H9 (cell line): ENCODE measurements at regions not wholly inside any gene's neighbourhood (a gene's known extent, or its start where the extent isn't known, plus 50 kb on each side); places are given as distances from the start of the nearest gene placed in this dataset.
A peak's percentile ranks its signal among the peaks of the same experiment; 100 is the strongest.

Experiments used
- DNase-seq: peaks from one replicate; pipeline ENCODE4 v3.0.0-alpha.2; 2017
- H2AFZ ChIP-seq: one replicate; pipeline ENCODE4 v1.6.1; 2013; ENCODE audit warnings: mild to moderate bottlenecking, low read length, control low read depth, moderate library complexity
- H2AK5ac ChIP-seq: 2 replicates; pipeline ENCODE4 v1.6.1; 2013; ENCODE audit warnings: low read length, control low read depth, mixed read lengths; ENCODE audit not compliant: insufficient read length
- H2BK120ac ChIP-seq: one replicate; pipeline ENCODE4 v1.6.1; 2013; ENCODE audit warnings: low read depth, mild to moderate bottlenecking, low read length, control low read depth, inconsistent platforms; ENCODE audit not compliant: poor library complexity, severe bottlenecking
- H2BK12ac ChIP-seq: 2 replicates; pipeline ENCODE4 v1.6.1; 2013; ENCODE audit warnings: low read length, control low read depth, mixed read lengths, low read depth; ENCODE audit not compliant: insufficient read length
- H2BK15ac ChIP-seq: 2 replicates; pipeline ENCODE4 v1.6.1; 2013; ENCODE audit warnings: low read depth, low read length, control low read depth
- H2BK20ac ChIP-seq: one replicate; pipeline ENCODE4 v1.6.1; 2013; ENCODE audit warnings: low read depth, mild to moderate bottlenecking, low read length, control low read depth, inconsistent platforms; ENCODE audit not compliant: poor library complexity, severe bottlenecking
- H2BK5ac ChIP-seq: 2 replicates; pipeline ENCODE4 v1.6.1; 2013; ENCODE audit warnings: low read length, control low read depth, mixed read lengths; ENCODE audit not compliant: insufficient read length
- H3K14ac ChIP-seq: 2 replicates; pipeline ENCODE4 v1.6.1; 2013; ENCODE audit warnings: low read length, control low read depth; ENCODE audit not compliant: insufficient read depth
- H3K18ac ChIP-seq: 2 replicates; pipeline ENCODE4 v1.6.1; 2013; ENCODE audit warnings: low read depth, mild to moderate bottlenecking, mixed read lengths, low read length, control low read depth; ENCODE audit not compliant: insufficient read length
- H3K23ac ChIP-seq: 2 replicates; pipeline ENCODE4 v1.6.1; 2013; ENCODE audit warnings: low read length, control low read depth, mixed read lengths, low read depth; ENCODE audit not compliant: insufficient read length
- H3K23me2 ChIP-seq: 2 replicates; pipeline ENCODE4 v1.6.1; 2013; ENCODE audit warnings: low read depth, mild to moderate bottlenecking, mixed read lengths, low read length, control low read depth; ENCODE audit not compliant: insufficient read length, poor library complexity, severe bottlenecking
- H3K27ac ChIP-seq: 2 replicates; pipeline ENCODE4 v1.5.1; 2013; ENCODE audit warnings: low read length, control low read depth, mixed read lengths, low read depth; ENCODE audit not compliant: insufficient read length
- H3K27me3 ChIP-seq: 2 replicates; pipeline ENCODE4 v1.6.1; 2013; ENCODE audit warnings: low read length, control low read depth, inconsistent platforms; ENCODE audit not compliant: insufficient read depth
- H3K4ac ChIP-seq: 2 replicates; pipeline ENCODE4 v1.6.1; 2013; ENCODE audit warnings: low read depth, mild to moderate bottlenecking, control low read depth, inconsistent platforms, low read length, moderate library complexity
- H3K4me1 ChIP-seq: 2 replicates; pipeline ENCODE4 v1.6.1; 2013; ENCODE audit warnings: low read length, control low read depth, inconsistent platforms; ENCODE audit not compliant: insufficient read depth
- H3K4me2 ChIP-seq: 2 replicates; pipeline ENCODE4 v1.6.1; 2013; ENCODE audit warnings: low read length, control low read depth, mixed read lengths; ENCODE audit not compliant: insufficient read length, insufficient read depth
- H3K56ac ChIP-seq: 2 replicates; pipeline ENCODE4 v1.6.1; 2013; ENCODE audit warnings: low read depth, mild to moderate bottlenecking, mixed read lengths, low read length, control low read depth; ENCODE audit not compliant: insufficient read length
- H3K79me1 ChIP-seq: 2 replicates; pipeline ENCODE4 v1.6.1; 2013; ENCODE audit warnings: low read depth, mild to moderate bottlenecking, moderate library complexity, low read length, control low read depth, inconsistent platforms; ENCODE audit not compliant: insufficient read depth, poor library complexity, severe bottlenecking
- H3K79me2 ChIP-seq: 2 replicates; pipeline ENCODE4 v1.6.1; 2013; ENCODE audit warnings: low read length, control low read depth, inconsistent platforms; ENCODE audit not compliant: insufficient read depth
- H3K9ac ChIP-seq: 2 replicates; pipeline ENCODE4 v1.6.1; 2013; ENCODE audit warnings: low read length, control low read depth, mixed read lengths; ENCODE audit not compliant: insufficient read length; ENCODE audit errors: extremely low read depth
- H3K9me3 ChIP-seq: one replicate; pipeline ENCODE4 v1.6.1; 2013; ENCODE audit warnings: low read depth, low read length, inconsistent platforms; ENCODE audit not compliant: control insufficient read depth
- H3T11ph ChIP-seq: one replicate; pipeline ENCODE4 v1.6.1; 2013; ENCODE audit warnings: mild to moderate bottlenecking, low read length, control low read depth, inconsistent platforms
- H4K20me1 ChIP-seq: one replicate; pipeline ENCODE4 v1.6.1; 2013; ENCODE audit not compliant: control insufficient read depth, insufficient read length, insufficient read depth
- H4K5ac ChIP-seq: 2 replicates; pipeline ENCODE4 v1.6.1; 2013; ENCODE audit warnings: low read depth, mild to moderate bottlenecking, mixed read lengths, low read length, control low read depth; ENCODE audit not compliant: insufficient read length
- H4K8ac ChIP-seq: replicated peaks from 2 replicates; pipeline ENCODE4 v1.6.1; 2013; ENCODE audit warnings: low read length, control low read depth, mixed read lengths, low read depth; ENCODE audit not compliant: insufficient read length
- H4K91ac ChIP-seq: 2 replicates; pipeline ENCODE4 v1.6.1; 2013; ENCODE audit warnings: low read depth, mild to moderate bottlenecking, moderate library complexity, mixed read lengths, low read length, control low read depth; ENCODE audit not compliant: insufficient read length
- H3K27ac Mint-ChIP-seq, 3 experiments: 2 replicates in 2 of 3; 3 replicates in 1 of 3; pipeline ENCODE4 v1.8.0; 2020 to 2021; ENCODE audit warnings: mixed read lengths in 3 of 3, mild to moderate bottlenecking in 1 of 3, moderate library complexity in 1 of 3
- H3K27me3 Mint-ChIP-seq: 2 replicates; pipeline ENCODE4 v1.8.0; 2021; ENCODE audit warnings: low read depth, mild to moderate bottlenecking, moderate library complexity, mixed read lengths
- H3K36me3 Mint-ChIP-seq, 3 experiments: 2 replicates in 2 of 3; 3 replicates in 1 of 3; pipeline ENCODE4 v1.8.0; 2020 to 2021; ENCODE audit warnings: low read depth in 3 of 3, mixed read lengths in 3 of 3; ENCODE audit not compliant: insufficient read depth in 1 of 3
- H3K4me1 Mint-ChIP-seq, 2 experiments: 2 replicates each; pipeline ENCODE4 v1.8.0; 2020; ENCODE audit warnings: mixed read lengths in 2 of 2
- H3K4me3 Mint-ChIP-seq, 2 experiments: 2 replicates in 1 of 2; 3 replicates in 1 of 2; pipeline ENCODE4 v1.8.0; 2020 to 2021; ENCODE audit warnings: mild to moderate bottlenecking in 2 of 2, mixed read lengths in 2 of 2, moderate library complexity in 1 of 2
- H3K9me3 Mint-ChIP-seq, 2 experiments: 2 replicates in 1 of 2; 3 replicates in 1 of 2; pipeline ENCODE4 v1.8.0; 2020; ENCODE audit warnings: mild to moderate bottlenecking in 2 of 2, mixed read lengths in 2 of 2, moderate library complexity in 1 of 2
- WGBS: extraction: QIAGEN DNeasy Blood & Tissue Kit; methylation state at CpG from one replicate; pipeline ENCODE4 v1.1.7; 2013; ENCODE audit warnings: missing lambda C conversion rate, low lambda C conversion rate, mixed read lengths; ENCODE audit not compliant: insufficient read length; ENCODE audit errors: extremely low coverage; 5-methylcytosine and 5-hydroxymethylcytosine counted together
- TF ChIP-seq, protein P1 (sequence below): fragments of 200-600 bp; sonication (generic); conservative IDR thresholded peaks from 3 replicates; pipeline ENCODE4 v1.8.0; 2021; ENCODE audit warnings: antibody characterized with exemption, mild to moderate bottlenecking

DNA sequence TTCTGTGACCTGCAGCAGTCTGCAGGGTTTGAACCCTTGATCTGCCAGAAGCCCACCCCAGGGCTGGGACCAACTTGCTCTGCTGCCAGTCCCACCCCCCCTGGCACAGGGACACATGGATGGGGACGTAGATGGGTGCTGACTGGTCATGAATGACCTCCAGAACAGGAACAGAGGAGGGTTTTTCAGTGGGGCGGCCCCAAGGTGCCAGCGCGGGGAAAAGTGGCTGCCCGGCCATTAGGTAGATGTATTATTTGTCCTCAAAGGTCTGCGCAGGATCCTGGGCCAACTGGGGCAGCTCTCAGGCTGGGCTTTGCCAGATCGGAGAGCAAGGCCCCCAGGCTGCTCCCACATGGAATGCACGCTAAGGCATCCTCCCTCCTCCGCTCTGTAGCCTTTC is 265.2 kb upstream of the TNRC6C start:
- Histone ChIP-seq H2BK20ac (no peak overlapping the region), H3K56ac (no peak overlapping the region), H3K79me1 (no peaks in the 10 kb centered on the region), H3K14ac (no peak overlapping the region), H3K27ac (no peak overlapping the region), H2BK5ac (no peak overlapping the region), H2AK5ac (no peak overlapping the region), H3T11ph (no peak overlapping the region), H3K23me2 (peaks cover 10% of the 10 kb centered on the region), H3K4ac (no peak overlapping the region), H2AFZ (no peak overlapping the region), H4K8ac (no peak overlapping the region), H4K20me1 (no peaks in the 10 kb centered on the region), H4K5ac (no peak overlapping the region), H3K18ac (no peak overlapping the region), H4K91ac (no peak overlapping the region), H3K23ac (no peak overlapping the region), H3K9me3 (no peaks in the 10 kb centered on the region), H3K4me2 (no peak overlapping the region), H3K27me3 (peaks cover 2% of the 10 kb centered on the region; the same call in 1 of the 2 replicates), H2BK15ac (no peak overlapping the region), H2BK120ac (no peak overlapping the region), H3K9ac (no peak overlapping the region), H3K79me2 (no peaks in the 10 kb centered on the region), H3K4me1 (no peaks in the 10 kb centered on the region), H2BK12ac (no peak overlapping the region)
- Mint-ChIP-seq H3K4me3 (no peak overlapping the region), H3K9me3 (no peaks in the 10 kb centered on the region), H3K36me3 (no peaks in the 10 kb centered on the region), H3K27me3 (peaks cover 65% of the 10 kb centered on the region), H3K4me1 (peaks cover 43 to 44% of the 10 kb centered on the region in 2 experiments), H3K27ac (no peak overlapping the region)
- TF ChIP-seq, protein P1, sequence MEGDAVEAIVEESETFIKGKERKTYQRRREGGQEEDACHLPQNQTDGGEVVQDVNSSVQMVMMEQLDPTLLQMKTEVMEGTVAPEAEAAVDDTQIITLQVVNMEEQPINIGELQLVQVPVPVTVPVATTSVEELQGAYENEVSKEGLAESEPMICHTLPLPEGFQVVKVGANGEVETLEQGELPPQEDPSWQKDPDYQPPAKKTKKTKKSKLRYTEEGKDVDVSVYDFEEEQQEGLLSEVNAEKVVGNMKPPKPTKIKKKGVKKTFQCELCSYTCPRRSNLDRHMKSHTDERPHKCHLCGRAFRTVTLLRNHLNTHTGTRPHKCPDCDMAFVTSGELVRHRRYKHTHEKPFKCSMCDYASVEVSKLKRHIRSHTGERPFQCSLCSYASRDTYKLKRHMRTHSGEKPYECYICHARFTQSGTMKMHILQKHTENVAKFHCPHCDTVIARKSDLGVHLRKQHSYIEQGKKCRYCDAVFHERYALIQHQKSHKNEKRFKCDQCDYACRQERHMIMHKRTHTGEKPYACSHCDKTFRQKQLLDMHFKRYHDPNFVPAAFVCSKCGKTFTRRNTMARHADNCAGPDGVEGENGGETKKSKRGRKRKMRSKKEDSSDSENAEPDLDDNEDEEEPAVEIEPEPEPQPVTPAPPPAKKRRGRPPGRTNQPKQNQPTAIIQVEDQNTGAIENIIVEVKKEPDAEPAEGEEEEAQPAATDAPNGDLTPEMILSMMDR = no peak
- peak; percentile 26 for DNase-seq
- WGBS = no CpG with 5 or more reads among the region's 9 CpGs
